HCT116 (cell line): ENCODE measurements at regions not wholly inside any gene's neighbourhood (a gene's known extent, or its start where the extent isn't known, plus 50 kb on each side); places are given as distances from the start of the nearest gene placed in this dataset.

Source experiments
- CBX3 ChIP-seq: IDR thresholded peaks from 2 replicates; pipeline ENCODE4 v1.6.1; 2012; ENCODE audit warnings: low read depth
- CTCF ChIP-seq, 3 experiments: fragments of 200-600 bp in 1 of 3; sonication (generic) in 1 of 3; IDR thresholded peaks in 2 of 3; conservative IDR thresholded peaks in 1 of 3; 2 replicates each; pipeline ENCODE4 v1.5.1; 2012 to 2017; ENCODE audit warnings: low read depth in 2 of 3, low read length in 2 of 3, antibody characterized with exemption in 1 of 3, borderline replicate concordance in 1 of 3, control low read depth in 1 of 3, mild to moderate bottlenecking in 1 of 3, mixed read lengths in 1 of 3, mixed run types in 1 of 3, moderate library complexity in 1 of 3; ENCODE audit not compliant: insufficient read depth in 1 of 3
- POLR2A ChIP-seq: IDR thresholded peaks from 2 replicates; pipeline ENCODE4 v1.7.0; 2011; ENCODE audit warnings: borderline replicate concordance; ENCODE audit not compliant: insufficient read depth, insufficient read length; ENCODE audit errors: extremely low read depth
- POLR2AphosphoS5 ChIP-seq: IDR thresholded peaks from 2 replicates; pipeline ENCODE4 v1.6.1; 2011; ENCODE audit warnings: mild to moderate bottlenecking, low read depth, low read length, moderate library complexity
- YY1 ChIP-seq: IDR thresholded peaks from 2 replicates; pipeline ENCODE4 v1.6.1; 2011; ENCODE audit warnings: low read length, low read depth, moderate library complexity, mild to moderate bottlenecking; ENCODE audit not compliant: insufficient replicate concordance; ENCODE audit errors: extremely low read depth
- TF ChIP-seq, protein P1 (sequence below): IDR thresholded peaks from 2 replicates; pipeline ENCODE4 v1.6.1; 2011; ENCODE audit warnings: mild to moderate bottlenecking, low read length, moderate library complexity; ENCODE audit not compliant: insufficient replicate concordance; ENCODE audit errors: extremely low read depth

DNA sequence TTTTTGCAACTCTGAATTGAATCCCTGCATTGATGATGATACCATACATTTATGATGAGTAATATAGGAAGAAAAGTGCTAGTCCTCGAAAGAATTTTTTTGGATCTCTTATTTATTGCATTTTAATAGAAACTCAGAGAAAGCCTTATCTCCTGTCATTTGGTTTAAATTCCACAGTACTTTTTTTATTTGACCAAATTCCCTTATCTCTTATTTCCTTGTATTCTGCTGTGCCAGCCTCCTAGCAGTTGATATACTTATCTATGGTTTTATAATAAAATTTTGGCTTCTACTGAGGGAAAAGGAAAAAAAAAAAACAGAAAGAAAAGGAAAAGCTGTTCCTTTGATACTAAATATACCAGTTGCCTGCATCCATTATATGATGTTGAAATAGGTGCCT is 535.1 kb upstream of the NR2F2 start:
- TF ChIP-seq POLR2AphosphoS5 = no peak
- no peak for TF ChIP-seq CTCF (IDR thresholded peaks at IDR 0.05 in 2 of 3, conservative IDR thresholded peaks at IDR 0.05 in 1 of 3; ENCODE audit: borderline replicate concordance in 1 of 3, insufficient read depth in 1 of 3, low read depth in 2 of 3, low read length in 2 of 3)
- TF ChIP-seq POLR2A = no peak
- no peak for TF ChIP-seq YY1
- TF ChIP-seq CBX3 = no peak
- TF ChIP-seq, protein P1, sequence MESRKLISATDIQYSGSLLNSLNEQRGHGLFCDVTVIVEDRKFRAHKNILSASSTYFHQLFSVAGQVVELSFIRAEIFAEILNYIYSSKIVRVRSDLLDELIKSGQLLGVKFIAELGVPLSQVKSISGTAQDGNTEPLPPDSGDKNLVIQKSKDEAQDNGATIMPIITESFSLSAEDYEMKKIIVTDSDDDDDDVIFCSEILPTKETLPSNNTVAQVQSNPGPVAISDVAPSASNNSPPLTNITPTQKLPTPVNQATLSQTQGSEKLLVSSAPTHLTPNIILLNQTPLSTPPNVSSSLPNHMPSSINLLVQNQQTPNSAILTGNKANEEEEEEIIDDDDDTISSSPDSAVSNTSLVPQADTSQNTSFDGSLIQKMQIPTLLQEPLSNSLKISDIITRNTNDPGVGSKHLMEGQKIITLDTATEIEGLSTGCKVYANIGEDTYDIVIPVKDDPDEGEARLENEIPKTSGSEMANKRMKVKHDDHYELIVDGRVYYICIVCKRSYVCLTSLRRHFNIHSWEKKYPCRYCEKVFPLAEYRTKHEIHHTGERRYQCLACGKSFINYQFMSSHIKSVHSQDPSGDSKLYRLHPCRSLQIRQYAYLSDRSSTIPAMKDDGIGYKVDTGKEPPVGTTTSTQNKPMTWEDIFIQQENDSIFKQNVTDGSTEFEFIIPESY = no peak
